ENCODE measurements at regions not wholly inside any gene's neighbourhood (a gene's known extent, or its start where the extent isn't known, plus 50 kb on each side); places are given as distances from the start of the nearest gene placed in this dataset.
"Not testable (repeated sequence)": the region's sequence is repeated elsewhere in the genome, so short reads cannot be mapped to it uniquely, and the experiment has no call there.

DNA sequence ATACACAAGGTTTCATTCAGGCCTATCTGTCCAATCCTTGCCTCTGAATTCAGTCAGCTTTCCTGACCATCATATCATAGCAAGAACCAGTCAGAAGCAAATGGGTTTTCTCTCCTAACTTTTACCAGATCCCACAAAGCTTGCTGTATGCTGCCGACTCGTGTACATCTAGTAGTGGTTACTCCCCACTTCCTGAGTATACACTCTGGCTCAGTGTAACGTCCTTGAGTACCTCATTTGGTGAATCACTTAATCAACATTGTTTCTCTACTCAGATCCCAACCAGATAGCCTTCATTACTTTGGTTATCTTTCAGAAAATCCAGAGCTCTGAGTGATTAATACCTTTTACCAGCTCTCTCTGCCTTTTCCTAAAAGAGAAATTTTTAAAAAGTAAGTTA is 728.2 kb downstream of the GALC start:
- no peak for DNase-seq
- intact Hi-C loops (cut with DNase I) = no loop called here

DNA sequence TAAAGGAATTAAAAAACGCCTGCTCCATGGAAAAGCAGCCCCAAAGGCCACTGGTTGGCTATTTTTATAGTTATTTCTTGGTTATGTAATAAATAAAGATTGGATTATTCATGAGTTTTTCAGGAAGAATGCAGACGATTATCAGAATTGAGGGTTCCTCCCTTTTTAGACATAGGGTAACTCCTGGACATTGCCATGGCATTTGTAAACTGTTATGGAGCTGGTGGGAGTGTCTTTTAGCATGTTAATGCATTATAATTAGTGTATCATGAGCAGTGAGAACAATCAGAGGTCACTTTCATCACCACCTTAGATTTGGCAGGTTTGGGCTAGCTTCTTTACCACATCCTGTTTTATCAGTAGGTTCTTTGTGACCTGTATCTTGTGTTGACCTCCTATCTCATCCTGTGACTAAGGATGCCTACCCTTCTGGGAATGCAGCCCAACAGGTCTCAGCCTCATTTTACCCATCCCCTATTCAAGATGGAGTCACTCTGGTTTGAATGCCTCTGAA is 728.7 kb downstream of the GALC start:
- DNase-seq = no peak
- intact Hi-C loops (cut with DNase I) = no loop called here

GRCh38 chr14:87261621-87262020 is 731.4 kb downstream of the GALC start:
- intact Hi-C loops (cut with DNase I) = no loop called here

DNA sequence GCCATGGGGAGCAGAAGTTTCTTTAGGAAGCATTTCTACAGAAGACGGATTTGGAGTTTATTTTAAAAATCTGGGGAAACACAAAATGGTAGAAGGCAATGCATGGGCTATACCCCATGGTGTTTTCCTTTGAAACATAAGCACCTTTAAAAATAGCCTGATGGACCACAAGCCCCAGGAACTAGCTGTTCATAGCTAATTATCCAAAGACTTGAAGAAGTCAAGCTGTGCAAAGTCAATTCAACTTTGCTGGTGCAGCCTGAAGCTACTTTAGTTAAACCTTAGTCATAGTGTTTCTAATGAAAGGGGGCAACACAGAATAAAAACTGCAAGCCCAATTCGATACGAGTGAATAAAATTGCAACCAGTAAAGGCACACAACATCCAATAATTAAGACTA is 732.5 kb downstream of the GALC start:
- intact Hi-C loops (cut with DNase I) = no loop called here
- no peak for DNase-seq

More at GRCh38 chr14:87261621-87262020, 731.4 kb downstream of the GALC start:
- no peak for DNase-seq

DNA sequence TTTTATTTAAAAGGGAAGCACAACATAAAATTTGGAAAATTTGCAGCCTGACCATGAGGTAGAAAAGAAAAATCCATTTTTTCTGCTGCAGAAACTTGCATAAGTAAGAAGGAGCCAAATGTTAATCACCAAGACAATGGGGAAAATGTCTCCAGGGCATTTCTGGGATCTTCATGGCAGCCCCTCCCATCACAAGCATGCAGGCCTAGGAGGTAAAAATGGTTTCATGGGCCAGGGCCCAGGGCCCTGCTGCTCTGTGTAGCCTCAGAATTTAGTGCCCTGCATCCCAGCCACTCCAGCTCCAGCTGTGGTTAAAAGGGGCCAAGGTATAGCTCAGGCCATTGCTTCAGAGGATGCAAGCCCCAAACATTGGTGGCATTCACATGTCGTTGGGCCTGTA is 735.6 kb downstream of the GALC start:
- intact Hi-C loops (cut with DNase I) = no loop called here
- no peak for DNase-seq

DNA sequence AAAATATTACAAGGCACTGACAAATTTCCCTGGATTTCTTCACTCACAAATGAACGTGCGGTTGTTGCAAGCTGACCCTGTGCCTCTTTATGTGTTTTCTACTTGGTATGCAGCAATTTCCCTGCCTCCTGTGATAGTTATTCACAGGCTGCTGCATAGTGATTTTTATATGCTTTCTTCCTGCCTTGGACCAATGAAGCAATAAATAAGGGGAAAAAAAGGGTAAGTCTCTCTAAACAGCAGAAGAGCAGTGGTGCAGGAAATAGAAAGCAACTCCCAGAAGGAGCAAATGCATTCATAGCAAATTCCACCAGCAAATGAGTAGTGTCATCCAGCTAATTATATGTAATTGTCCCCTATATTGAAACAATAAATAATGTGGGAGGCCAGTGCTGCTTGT is 737.9 kb downstream of the GALC start:
- DNase-seq = no peak
- intact Hi-C loops (cut with DNase I) = no loop called here

DNA sequence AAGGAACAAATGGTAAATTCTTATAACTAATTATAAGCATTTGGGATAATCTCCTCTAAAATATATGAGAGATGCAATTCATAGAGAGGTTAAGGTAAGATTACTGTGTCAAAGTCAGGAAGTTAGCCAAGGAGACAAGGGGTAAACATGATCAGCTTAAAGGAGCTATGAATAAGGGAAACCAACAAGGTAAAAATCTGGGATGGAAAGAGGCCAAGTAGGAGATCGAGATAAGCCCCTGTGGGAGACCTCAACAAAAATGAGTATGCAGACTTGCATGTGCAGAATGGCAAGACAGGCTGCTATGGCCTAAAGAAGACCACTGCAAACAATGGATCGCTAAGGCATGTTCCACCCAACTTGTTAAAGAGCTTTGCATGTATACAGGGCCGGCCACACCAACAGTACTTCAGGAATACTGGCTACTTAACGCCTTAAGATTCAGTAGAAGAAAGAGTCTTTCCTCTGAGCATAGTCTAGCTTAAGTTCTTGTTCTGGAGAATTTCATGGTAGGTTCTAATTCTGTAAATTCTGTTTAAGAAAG is 738.6 kb downstream of the GALC start:
- intact Hi-C loops (cut with DNase I) = no loop called here
- DNase-seq = no peak

GRCh38 chr14:87253791-87254190 is 739.2 kb downstream of the GALC start:
- DNase-seq; intact Hi-C loops (cut with DNase I): not testable (repeated sequence)

- intact Hi-C loops (cut with DNase I) = no loop called here
- no peak for DNase-seq
Observed at GRCh38 chr14:87252103-87252502, 740.9 kb downstream of the GALC start.

DNA sequence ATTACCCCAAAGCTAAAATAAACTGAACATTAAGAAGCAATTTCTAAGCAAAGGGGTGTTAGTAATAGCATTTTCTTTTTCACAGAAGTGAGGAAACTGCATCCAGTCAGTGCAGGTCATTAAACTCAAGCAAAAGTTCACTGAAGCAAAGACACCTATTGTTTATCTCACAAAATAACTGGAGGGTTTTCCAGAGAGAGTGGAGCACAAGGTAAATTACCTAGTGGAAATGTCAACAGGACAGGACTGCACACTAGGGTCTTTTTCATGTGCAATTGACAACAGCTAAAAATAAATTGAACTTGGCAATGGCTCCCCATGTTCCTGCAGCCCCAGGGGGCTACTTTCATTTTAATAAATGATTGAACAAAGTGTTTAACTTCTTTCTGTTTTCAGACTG is 742.0 kb downstream of the GALC start:
- intact Hi-C loops (cut with DNase I) = no loop called here
- DNase-seq = no peak

- no peak for DNase-seq
- intact Hi-C loops (cut with DNase I) = no loop called here
Observed at GRCh38 chr14:87241018-87241768, 751.8 kb downstream of the GALC start.

DNA sequence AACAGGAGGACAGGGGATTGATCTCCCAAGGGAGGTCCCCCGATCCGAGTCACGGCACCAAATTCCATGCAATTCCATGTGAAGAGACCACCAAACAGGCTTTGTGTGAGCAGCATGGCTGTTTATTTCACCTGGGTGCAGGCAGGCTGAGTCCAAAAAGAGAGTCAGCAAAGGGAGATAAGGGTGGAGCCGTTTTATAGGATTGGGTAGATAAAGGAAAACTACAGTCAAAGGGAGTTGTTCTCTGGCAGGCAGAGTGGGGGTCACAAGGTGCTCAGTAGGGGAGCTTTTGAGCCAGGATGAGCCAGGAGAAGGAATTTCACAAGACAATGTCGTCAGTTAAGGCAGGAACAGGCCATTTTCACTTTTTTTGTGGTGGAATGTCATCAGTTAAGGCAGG is 752.7 kb downstream of the GALC start:
- DNase-seq; intact Hi-C loops (cut with DNase I): not testable (repeated sequence)

- intact Hi-C loops (cut with DNase I) = no loop called here
- no peak for DNase-seq
Observed at GRCh38 chr14:87233806-87234384, 759.1 kb downstream of the GALC start.

DNA sequence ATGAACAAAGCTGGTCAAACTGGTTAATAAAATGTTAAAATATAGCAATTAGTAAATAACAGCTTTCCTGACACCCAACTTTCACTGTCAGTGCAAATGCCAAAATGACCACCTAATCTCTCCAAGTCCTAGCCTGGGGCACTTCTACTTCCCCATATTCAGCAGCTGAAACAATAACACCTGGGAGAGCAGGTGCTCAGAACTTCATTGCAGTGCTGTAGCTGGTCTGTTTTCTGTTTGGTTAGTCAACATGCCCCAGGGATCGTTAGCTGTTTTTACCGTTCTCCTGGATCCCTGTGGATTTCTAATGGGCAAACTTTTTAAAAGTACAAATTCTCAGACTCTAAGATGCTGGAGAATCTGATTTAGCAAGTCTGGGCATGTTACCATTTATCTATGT is 759.7 kb downstream of the GALC start:
- intact Hi-C loops (cut with DNase I) = no loop called here
- DNase-seq = no peak

GRCh38 chr14:87231336-87232026 is 761.5 kb downstream of the GALC start:
- intact Hi-C loops (cut with DNase I) = no loop called here
- DNase-seq = no peak

- intact Hi-C loops (cut with DNase I) = no loop called here
- DNase-seq = no peak
Observed at GRCh38 chr14:87230726-87231125, 762.3 kb downstream of the GALC start.

- DNase-seq = no peak
- intact Hi-C loops (cut with DNase I) = no loop called here
Observed at GRCh38 chr14:87229131-87229530, 763.9 kb downstream of the GALC start.

DNA sequence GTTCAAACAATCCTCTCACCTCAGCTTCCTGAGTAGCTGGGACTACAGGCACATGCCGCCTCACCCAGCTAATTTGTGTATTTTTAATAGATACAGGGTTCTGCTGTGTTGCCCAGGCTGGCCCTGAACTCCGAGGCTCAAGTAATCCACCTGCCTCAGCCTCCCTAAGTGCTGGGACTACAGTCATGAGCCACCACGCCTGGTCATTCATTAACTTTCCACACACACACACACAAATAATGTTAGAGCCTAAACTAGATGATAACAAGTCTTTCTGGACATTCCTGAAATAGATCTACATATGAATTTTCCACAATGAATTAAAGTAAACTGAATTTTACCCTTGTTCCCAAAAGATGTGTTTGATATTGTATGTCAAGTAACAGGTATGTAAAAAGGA is 776.0 kb downstream of the GALC start:
- DNase-seq = no peak
- intact Hi-C loops (cut with DNase I) = no loop called here

DNA sequence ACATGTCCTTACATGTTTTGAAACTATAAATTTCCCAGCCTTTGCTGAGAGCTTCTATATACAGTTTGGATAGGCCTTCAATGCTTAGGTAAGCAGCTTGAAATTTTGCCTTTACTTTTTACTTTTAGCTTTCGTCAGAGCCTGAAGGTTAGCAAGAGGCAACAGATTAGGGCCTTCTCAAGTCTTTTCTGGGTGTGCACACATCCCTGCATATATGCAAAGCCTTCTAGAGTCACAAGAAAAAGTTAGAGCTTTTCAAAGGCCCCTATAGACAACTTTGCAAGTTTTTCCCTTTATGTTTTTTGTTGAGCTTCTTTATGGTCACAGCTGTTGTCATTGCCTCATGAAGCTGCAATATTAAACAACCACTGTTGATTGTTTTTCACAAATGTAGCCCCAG is 778.4 kb downstream of the GALC start:
- no peak for DNase-seq
- intact Hi-C loops (cut with DNase I) = no loop called here

GRCh38 chr14:87207756-87208155 is 785.2 kb downstream of the GALC start:
- intact Hi-C loops (cut with DNase I) = no loop called here
- no peak for DNase-seq

DNA sequence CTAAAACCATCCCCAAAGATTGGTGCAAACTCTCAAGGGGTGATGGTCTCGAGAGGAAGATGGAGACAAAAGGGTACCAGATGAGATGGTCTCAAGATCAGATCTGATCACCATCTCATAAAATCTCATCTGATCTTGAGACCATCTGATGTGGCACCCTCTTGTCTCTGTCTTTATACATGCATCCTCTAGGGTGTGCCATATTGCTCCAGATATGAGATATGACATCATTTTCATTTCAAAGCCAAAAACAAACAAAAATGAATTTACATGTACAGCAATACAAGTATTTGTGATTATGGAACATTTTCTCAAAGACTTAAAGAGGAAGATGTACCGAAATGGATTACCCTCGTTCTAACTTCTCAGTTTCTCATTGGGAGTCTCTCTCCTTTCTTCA is 787.2 kb downstream of the GALC start:
- no peak for DNase-seq
- intact Hi-C loops (cut with DNase I) = no loop called here

All from posterior cingulate gyrus (tissue), 11 donors.